ENCODE measurements at regions not wholly inside any gene's neighbourhood (a gene's known extent, or its start where the extent isn't known, plus 50 kb on each side); places are given as distances from the start of the nearest gene placed in this dataset.

- Histone ChIP-seq H3K4me3 (no peak overlapping the region), H3K9me3 (peaks cover 0 to 15% (median 8%) of the 10 kb centered on the region in 8 donors), H3K27ac (no peak overlapping the region), H3K4me1 (peaks cover 0 to 11% (median 0%) of the 10 kb centered on the region in 6 donors), H3K27me3 (replicated peaks in 1 of 7) (peaks cover 0 to 7% (median 0%) of the 10 kb centered on the region in 7 donors), H3K36me3 (no peaks in the 10 kb centered on the region)
- 85 to 98% (median 92%) methylated on average over 7 to 8 of the region's 8 CpGs for WGBS, 5 donors
- intact Hi-C loops (cut with DNase I; ENCODE audit: low total_unique reads): no loop called here
- no peak for DNase-seq
- TF ChIP-seq, protein P1, sequence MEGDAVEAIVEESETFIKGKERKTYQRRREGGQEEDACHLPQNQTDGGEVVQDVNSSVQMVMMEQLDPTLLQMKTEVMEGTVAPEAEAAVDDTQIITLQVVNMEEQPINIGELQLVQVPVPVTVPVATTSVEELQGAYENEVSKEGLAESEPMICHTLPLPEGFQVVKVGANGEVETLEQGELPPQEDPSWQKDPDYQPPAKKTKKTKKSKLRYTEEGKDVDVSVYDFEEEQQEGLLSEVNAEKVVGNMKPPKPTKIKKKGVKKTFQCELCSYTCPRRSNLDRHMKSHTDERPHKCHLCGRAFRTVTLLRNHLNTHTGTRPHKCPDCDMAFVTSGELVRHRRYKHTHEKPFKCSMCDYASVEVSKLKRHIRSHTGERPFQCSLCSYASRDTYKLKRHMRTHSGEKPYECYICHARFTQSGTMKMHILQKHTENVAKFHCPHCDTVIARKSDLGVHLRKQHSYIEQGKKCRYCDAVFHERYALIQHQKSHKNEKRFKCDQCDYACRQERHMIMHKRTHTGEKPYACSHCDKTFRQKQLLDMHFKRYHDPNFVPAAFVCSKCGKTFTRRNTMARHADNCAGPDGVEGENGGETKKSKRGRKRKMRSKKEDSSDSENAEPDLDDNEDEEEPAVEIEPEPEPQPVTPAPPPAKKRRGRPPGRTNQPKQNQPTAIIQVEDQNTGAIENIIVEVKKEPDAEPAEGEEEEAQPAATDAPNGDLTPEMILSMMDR (IDR thresholded peaks at IDR 0.05 in 8 of 11, conservative IDR thresholded peaks at IDR 0.05 in 3 of 11): no peak
- TF ChIP-seq POLR2A (IDR thresholded peaks at IDR 0.05) (no peak), POLR2AphosphoS5 (IDR thresholded peaks at IDR 0.05) (no peak)
Observed at GRCh38 chrX:39973810-39974209, 123.9 kb downstream of the BCOR start.

GRCh38 chrX:39974270-39974669, 123.5 kb downstream of the BCOR start:
- peaks cover 0 to 15% (median 8%) of the 10 kb centered on the region in 8 donors for H3K9me3 ChIP-seq
- no peak overlapping the region for H3K4me3 ChIP-seq
- peaks cover 0 to 4% (median 0%) of the 10 kb centered on the region in 7 donors for H3K27me3 ChIP-seq (replicated peaks in 1 of 7)
- intact Hi-C loops (cut with DNase I; ENCODE audit: low total_unique reads): no loop called here
- DNase-seq: no peak
- H3K4me1 ChIP-seq: peaks cover 0 to 11% (median 0%) of the 10 kb centered on the region in 6 donors
- no peaks in the 10 kb centered on the region for H3K36me3 ChIP-seq
- WGBS, 5 donors: 73 to 94% (median 90%) methylated on average over 5 to 6 of the region's 6 CpGs
- H3K27ac ChIP-seq: no peak overlapping the region
- TF ChIP-seq, protein P1 (IDR thresholded peaks at IDR 0.05 in 8 of 11, conservative IDR thresholded peaks at IDR 0.05 in 3 of 11): no peak
- no peak for TF ChIP-seq POLR2AphosphoS5 (IDR thresholded peaks at IDR 0.05)
- TF ChIP-seq POLR2A (IDR thresholded peaks at IDR 0.05): no peak

GRCh38 chrX:39975101-39975925, 122.4 kb downstream of the BCOR start:
- no peak for TF ChIP-seq POLR2AphosphoS5 (IDR thresholded peaks at IDR 0.05)
- no peak for TF ChIP-seq POLR2A (IDR thresholded peaks at IDR 0.05)
- TF ChIP-seq, protein P1 (IDR thresholded peaks at IDR 0.05 in 8 of 11, conservative IDR thresholded peaks at IDR 0.05 in 3 of 11): no peak
- intact Hi-C loops (cut with DNase I; ENCODE audit: low total_unique reads): no loop called here
- whole genome bisulfite sequencing, 5 donors: 70 to 89% (median 85%) methylated on average over 6 to 7 of the region's 7 CpGs
- H3K4me1 ChIP-seq: peaks cover 0 to under 1% (median 0%) of the 10 kb centered on the region in 6 donors
- H3K27me3 ChIP-seq (replicated peaks in 1 of 7): no peaks in the 10 kb centered on the region
- no peak for DNase-seq
- H3K4me3 ChIP-seq: no peak overlapping the region
- H3K9me3 ChIP-seq: peaks cover 0 to 15% (median 8%) of the 10 kb centered on the region in 8 donors
- H3K36me3 ChIP-seq: no peaks in the 10 kb centered on the region
- H3K27ac ChIP-seq: no peak overlapping the region

GRCh38 chrX:39981946-39982345, 115.8 kb downstream of the BCOR start:
- 83 to 100% (median 88%) methylated on average over 1 to 3 of the region's 3 CpGs for WGBS, 5 donors
- no peak overlapping the region for H3K4me3 ChIP-seq
- no peak for DNase-seq
- H3K9me3 ChIP-seq: no peaks in the 10 kb centered on the region
- H3K36me3 ChIP-seq: no peaks in the 10 kb centered on the region
- peaks cover 0 to 9% (median 0%) of the 10 kb centered on the region in 6 donors for H3K4me1 ChIP-seq
- H3K27ac ChIP-seq: no peak overlapping the region
- H3K27me3 ChIP-seq (replicated peaks in 1 of 7): no peaks in the 10 kb centered on the region
- intact Hi-C loops (cut with DNase I; ENCODE audit: low total_unique reads): no loop called here
- TF ChIP-seq POLR2AphosphoS5 (IDR thresholded peaks at IDR 0.05) (no peak), POLR2A (IDR thresholded peaks at IDR 0.05) (no peak)

Measured in spleen (tissue), 11 donors.